ENCODE measurements at regions not wholly inside any gene's neighbourhood (a gene's known extent, or its start where the extent isn't known, plus 50 kb on each side); places are given as distances from the start of the nearest gene placed in this dataset.

DNA sequence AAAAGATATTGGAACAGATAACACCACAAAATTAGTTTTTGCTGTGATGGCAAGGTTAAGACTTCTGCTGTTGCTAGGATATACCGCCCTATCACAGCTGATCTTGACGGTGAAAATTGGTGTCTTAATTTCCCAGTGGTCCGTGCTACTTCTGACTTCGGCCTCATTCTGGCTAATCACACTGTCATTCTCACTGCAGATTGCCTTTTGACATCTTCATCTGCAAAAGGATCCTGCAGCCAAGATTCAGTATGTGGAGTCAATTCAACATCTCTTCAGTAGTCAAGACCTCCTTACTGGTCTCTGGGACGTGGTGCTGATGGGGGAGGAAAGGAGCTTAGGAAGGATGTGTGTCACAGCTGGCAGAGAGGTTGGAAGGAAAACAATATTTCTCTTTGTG, 438.6 kb downstream of the WDR72 start:
- TF ChIP-seq POLR2A (IDR thresholded peaks at IDR 0.05) = no peak
- TF ChIP-seq, protein P1, sequence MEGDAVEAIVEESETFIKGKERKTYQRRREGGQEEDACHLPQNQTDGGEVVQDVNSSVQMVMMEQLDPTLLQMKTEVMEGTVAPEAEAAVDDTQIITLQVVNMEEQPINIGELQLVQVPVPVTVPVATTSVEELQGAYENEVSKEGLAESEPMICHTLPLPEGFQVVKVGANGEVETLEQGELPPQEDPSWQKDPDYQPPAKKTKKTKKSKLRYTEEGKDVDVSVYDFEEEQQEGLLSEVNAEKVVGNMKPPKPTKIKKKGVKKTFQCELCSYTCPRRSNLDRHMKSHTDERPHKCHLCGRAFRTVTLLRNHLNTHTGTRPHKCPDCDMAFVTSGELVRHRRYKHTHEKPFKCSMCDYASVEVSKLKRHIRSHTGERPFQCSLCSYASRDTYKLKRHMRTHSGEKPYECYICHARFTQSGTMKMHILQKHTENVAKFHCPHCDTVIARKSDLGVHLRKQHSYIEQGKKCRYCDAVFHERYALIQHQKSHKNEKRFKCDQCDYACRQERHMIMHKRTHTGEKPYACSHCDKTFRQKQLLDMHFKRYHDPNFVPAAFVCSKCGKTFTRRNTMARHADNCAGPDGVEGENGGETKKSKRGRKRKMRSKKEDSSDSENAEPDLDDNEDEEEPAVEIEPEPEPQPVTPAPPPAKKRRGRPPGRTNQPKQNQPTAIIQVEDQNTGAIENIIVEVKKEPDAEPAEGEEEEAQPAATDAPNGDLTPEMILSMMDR (IDR thresholded peaks at IDR 0.05) = no peak
